Vagina (tissue), 2 donors: ENCODE measurements at regions not wholly inside any gene's neighbourhood (a gene's known extent, or its start where the extent isn't known, plus 50 kb on each side); places are given as distances from the start of the nearest gene placed in this dataset.

Source experiments
- DNase-seq, 2 donors: peaks; one replicate each; pipeline ENCODE4 v3.0.0-alpha.2; 2017; ENCODE audit errors: extremely low spot score in 2 of 2
- H3K27ac ChIP-seq: fragments of 200-600 bp; sonication (generic); one replicate; pipeline ENCODE4 v1.5.1; 2019
- H3K27me3 ChIP-seq: fragments of 200-600 bp; sonication (generic); one replicate; pipeline ENCODE4 v1.5.1; 2019
- H3K36me3 ChIP-seq, 2 donors: fragments of 200-600 bp; sonication (generic); one replicate each; pipeline ENCODE4 v1.5.1; 2017 to 2019
- H3K4me1 ChIP-seq: fragments of 200-600 bp; sonication (generic); one replicate; pipeline ENCODE4 v1.5.1; 2019
- H3K4me3 ChIP-seq, 2 donors: fragments of 200-600 bp; sonication (generic); 1 replicate in 1 of 2; 2 replicates in 1 of 2; pipeline ENCODE4 v1.5.1; 2016 to 2019
- H3K9me3 ChIP-seq: fragments of 200-600 bp; sonication (generic); one replicate; pipeline ENCODE4 v1.5.1; 2019
- POLR2A ChIP-seq, 2 donors: fragments of 450-650 bp; IDR thresholded peaks; one replicate each; pipeline ENCODE4 v1.6.1; 2017; ENCODE audit warnings: antibody characterized with exemption in 2 of 2, mild to moderate bottlenecking in 2 of 2, moderate library complexity in 2 of 2
- POLR2AphosphoS5 ChIP-seq, 2 donors: sonication (generic); formaldehyde crosslinking; IDR thresholded peaks; one replicate each; pipeline ENCODE4 v1.9.0; 2017; ENCODE audit warnings: antibody characterized with exemption in 2 of 2, mild to moderate bottlenecking in 2 of 2, low read depth in 1 of 2; ENCODE audit not compliant: insufficient read depth in 1 of 2
- intact Hi-C: fragments of 100-400 bp; cut with DNase I; formaldehyde crosslinking; loops from one replicate; pipeline ENCODE4 v1.15.1; 2023
- TF ChIP-seq, protein P1 (sequence below), 3 experiments: fragments of 450-650 bp in 2 of 3; fragments of 200-600 bp in 1 of 3; sonication (generic) in 1 of 3; IDR thresholded peaks; one replicate each; pipeline ENCODE4 v1.5.1; 2017 to 2019; ENCODE audit warnings: antibody characterized with exemption in 3 of 3, mild to moderate bottlenecking in 2 of 3, moderate library complexity in 2 of 3

DNA sequence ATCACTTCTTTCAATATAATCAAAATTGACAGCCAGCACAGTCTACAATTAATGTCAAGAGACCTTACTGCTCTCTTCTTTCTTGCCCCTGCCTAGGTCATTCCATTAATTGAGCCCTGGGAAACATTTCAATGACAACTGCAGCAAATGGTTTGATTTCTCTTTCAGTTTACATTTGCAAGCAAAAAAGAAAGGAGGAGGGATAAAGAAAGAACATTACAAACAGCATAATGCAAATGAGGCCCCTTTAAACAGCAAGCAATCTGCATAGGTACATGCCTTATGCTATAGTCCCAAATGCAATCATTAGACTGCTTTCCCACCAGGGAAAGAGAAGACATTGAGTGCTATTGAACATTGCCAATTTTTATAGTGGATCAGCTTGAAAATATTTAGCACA is 655.0 kb upstream of the CDH2 start:
- no peak overlapping the region for H3K27ac ChIP-seq
- H3K9me3 ChIP-seq = no peaks in the 10 kb centered on the region
- no peaks in the 10 kb centered on the region for H3K27me3 ChIP-seq
- TF ChIP-seq POLR2A (IDR thresholded peaks at IDR 0.05) = no peak
- TF ChIP-seq POLR2AphosphoS5 (IDR thresholded peaks at IDR 0.05; ENCODE audit: insufficient read depth in 1 of 2, low read depth in 1 of 2) = no peak
- TF ChIP-seq, protein P1, sequence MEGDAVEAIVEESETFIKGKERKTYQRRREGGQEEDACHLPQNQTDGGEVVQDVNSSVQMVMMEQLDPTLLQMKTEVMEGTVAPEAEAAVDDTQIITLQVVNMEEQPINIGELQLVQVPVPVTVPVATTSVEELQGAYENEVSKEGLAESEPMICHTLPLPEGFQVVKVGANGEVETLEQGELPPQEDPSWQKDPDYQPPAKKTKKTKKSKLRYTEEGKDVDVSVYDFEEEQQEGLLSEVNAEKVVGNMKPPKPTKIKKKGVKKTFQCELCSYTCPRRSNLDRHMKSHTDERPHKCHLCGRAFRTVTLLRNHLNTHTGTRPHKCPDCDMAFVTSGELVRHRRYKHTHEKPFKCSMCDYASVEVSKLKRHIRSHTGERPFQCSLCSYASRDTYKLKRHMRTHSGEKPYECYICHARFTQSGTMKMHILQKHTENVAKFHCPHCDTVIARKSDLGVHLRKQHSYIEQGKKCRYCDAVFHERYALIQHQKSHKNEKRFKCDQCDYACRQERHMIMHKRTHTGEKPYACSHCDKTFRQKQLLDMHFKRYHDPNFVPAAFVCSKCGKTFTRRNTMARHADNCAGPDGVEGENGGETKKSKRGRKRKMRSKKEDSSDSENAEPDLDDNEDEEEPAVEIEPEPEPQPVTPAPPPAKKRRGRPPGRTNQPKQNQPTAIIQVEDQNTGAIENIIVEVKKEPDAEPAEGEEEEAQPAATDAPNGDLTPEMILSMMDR (IDR thresholded peaks at IDR 0.05) = no peak
- no peak for DNase-seq
- no peak overlapping the region for H3K4me3 ChIP-seq
- intact Hi-C loops = no loop called here
- no peaks in the 10 kb centered on the region for H3K36me3 ChIP-seq
- H3K4me1 ChIP-seq = no peaks in the 10 kb centered on the region

DNA sequence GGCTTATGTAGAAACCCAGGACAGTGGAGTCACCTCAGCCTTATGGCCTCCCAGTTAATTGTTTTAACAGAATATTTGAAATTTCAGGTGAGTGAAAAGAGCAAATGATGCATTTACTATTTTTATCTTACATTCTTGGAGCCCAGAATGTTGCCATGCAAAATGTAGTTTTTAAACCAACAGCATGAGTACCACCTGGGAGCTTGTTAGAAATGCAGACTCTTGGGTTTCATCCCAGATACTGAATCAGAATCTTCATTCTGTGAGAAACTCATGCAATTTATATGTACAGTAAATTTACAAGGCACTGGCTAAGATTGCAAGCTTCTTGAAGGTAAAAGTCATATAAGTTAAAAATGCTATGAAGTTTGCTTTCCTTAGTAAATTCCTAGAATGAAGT is 654.5 kb upstream of the CDH2 start:
- H3K4me1 ChIP-seq = no peaks in the 10 kb centered on the region
- TF ChIP-seq POLR2A (IDR thresholded peaks at IDR 0.05) = no peak
- no peak for TF ChIP-seq POLR2AphosphoS5 (IDR thresholded peaks at IDR 0.05; ENCODE audit: insufficient read depth in 1 of 2, low read depth in 1 of 2)
- TF ChIP-seq, protein P1 (IDR thresholded peaks at IDR 0.05) = no peak
- H3K27ac ChIP-seq = no peak overlapping the region
- DNase-seq = no peak
- no peaks in the 10 kb centered on the region for H3K27me3 ChIP-seq
- intact Hi-C loops = no loop called here
- no peaks in the 10 kb centered on the region for H3K36me3 ChIP-seq
- H3K4me3 ChIP-seq = no peak overlapping the region
- no peaks in the 10 kb centered on the region for H3K9me3 ChIP-seq

DNA sequence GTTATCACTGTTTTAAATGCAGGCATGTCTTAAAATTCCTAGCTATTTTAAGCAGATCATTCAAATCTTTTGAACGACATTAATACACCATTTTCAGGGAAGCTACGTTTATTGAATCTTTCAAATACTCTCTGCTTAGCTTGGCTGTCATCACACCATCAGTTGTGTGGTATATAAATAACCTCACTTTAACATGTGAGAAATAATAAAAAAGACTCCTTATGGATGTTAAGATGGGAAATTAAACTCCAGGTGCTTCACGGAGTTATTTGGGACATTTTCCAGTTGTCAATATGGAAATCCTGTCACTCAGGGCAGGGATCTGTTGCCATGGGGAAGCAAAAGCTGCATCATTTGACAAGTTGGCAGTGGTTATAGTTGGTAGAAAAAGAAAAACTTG is 649.2 kb upstream of the CDH2 start:
- Histone ChIP-seq H3K27me3 (no peaks in the 10 kb centered on the region), H3K36me3 (no peaks in the 10 kb centered on the region), H3K4me1 (no peaks in the 10 kb centered on the region), H3K9me3 (no peaks in the 10 kb centered on the region), H3K27ac (no peak overlapping the region), H3K4me3 (no peak overlapping the region)
- intact Hi-C loops = no loop called here
- TF ChIP-seq, protein P1 (IDR thresholded peaks at IDR 0.05) = no peak
- TF ChIP-seq POLR2A (IDR thresholded peaks at IDR 0.05) = no peak
- TF ChIP-seq POLR2AphosphoS5 (IDR thresholded peaks at IDR 0.05; ENCODE audit: insufficient read depth in 1 of 2, low read depth in 1 of 2) = no peak
- DNase-seq = no peak

DNA sequence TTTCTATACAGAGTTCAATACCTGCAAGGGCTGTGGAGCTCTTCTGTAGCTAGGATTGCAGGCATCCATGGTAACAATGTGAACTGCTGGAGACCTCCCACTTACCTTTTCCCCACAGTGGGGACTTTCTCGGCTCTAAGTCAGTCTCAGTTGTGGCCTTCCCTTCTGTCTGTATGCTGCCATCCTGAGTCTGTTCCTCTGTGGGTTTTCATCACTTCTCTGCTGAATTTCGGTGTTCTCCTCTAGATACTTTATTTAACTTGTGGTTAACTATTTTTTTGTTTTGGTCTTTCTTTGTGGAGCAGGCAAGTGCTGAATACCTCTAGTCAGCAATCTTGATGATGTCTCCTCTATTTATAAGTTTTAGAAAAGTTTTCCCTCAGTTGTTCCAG is 647.2 kb upstream of the CDH2 start:
- intact Hi-C loops = no loop called here
- no peak overlapping the region for H3K27ac ChIP-seq
- H3K9me3 ChIP-seq = no peaks in the 10 kb centered on the region
- TF ChIP-seq, protein P1 (IDR thresholded peaks at IDR 0.05) = no peak
- TF ChIP-seq POLR2AphosphoS5 (IDR thresholded peaks at IDR 0.05; ENCODE audit: insufficient read depth in 1 of 2, low read depth in 1 of 2) (no peak), POLR2A (IDR thresholded peaks at IDR 0.05) (no peak)
- H3K4me1 ChIP-seq = no peaks in the 10 kb centered on the region
- H3K27me3 ChIP-seq = no peaks in the 10 kb centered on the region
- no peak overlapping the region for H3K4me3 ChIP-seq
- no peak for DNase-seq
- H3K36me3 ChIP-seq = no peaks in the 10 kb centered on the region

DNA sequence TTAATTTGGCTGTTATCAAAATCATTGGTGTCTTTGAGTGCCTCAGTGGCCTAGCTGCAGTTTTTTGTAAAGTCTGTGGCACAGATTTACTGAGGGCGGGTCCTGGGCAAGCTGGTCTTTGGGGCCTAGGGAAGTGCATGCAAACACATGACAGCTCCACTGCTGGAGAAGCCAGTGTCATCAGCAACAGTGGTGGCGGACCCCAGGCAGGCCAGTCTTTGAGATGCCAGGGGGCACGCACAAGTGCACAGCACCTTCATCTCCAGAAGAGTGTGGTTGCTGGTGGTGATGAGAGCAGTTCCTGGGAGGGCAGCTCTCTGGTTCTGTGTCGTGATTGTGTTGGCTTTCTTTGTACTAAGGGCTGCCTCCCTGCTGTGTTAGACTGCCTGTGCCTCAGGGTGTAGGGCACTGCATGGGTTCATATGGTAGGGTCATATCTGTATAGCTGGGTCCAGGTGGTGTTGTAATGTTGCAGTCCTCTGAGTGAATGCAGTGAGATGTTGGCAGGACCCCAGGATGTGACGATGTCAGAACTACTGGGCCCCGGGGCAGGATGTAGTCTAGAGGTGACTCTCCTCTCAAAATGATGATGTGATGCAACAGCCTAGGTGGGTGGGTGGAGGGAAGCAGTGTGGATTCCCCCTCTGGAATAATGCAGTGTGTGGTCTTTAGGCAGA is 646.7 kb upstream of the CDH2 start:
- H3K27me3 ChIP-seq = no peaks in the 10 kb centered on the region
- no peak for TF ChIP-seq POLR2AphosphoS5 (IDR thresholded peaks at IDR 0.05; ENCODE audit: insufficient read depth in 1 of 2, low read depth in 1 of 2)
- no peak for TF ChIP-seq POLR2A (IDR thresholded peaks at IDR 0.05)
- TF ChIP-seq, protein P1 (IDR thresholded peaks at IDR 0.05) = no peak
- no peak overlapping the region for H3K27ac ChIP-seq
- no peak overlapping the region for H3K4me3 ChIP-seq
- no peaks in the 10 kb centered on the region for H3K4me1 ChIP-seq
- intact Hi-C loops = no loop called here
- no peaks in the 10 kb centered on the region for H3K36me3 ChIP-seq
- no peak for DNase-seq
- H3K9me3 ChIP-seq = no peaks in the 10 kb centered on the region
